Gastrocnemius medialis (tissue), 4 donors: ENCODE measurements at regions not wholly inside any gene's neighbourhood (a gene's known extent, or its start where the extent isn't known, plus 50 kb on each side); places are given as distances from the start of the nearest gene placed in this dataset.

Experiments used
- CTCF ChIP-seq, 5 experiments: fragments of 450-650 bp in 3 of 5; fragments of 200-600 bp in 2 of 5; sonication (generic) in 2 of 5; IDR thresholded peaks in 4 of 5; conservative IDR thresholded peaks in 1 of 5; 1 replicate in 4 of 5; 2 replicates in 1 of 5; pipeline ENCODE4 v1.5.1; 2016 to 2019; ENCODE audit warnings: antibody characterized with exemption in 5 of 5, mild to moderate bottlenecking in 3 of 5, moderate library complexity in 3 of 5
- POLR2A ChIP-seq, 2 donors: fragments of 450-650 bp; IDR thresholded peaks; one replicate each; pipeline ENCODE4 v1.6.1; 2017; ENCODE audit warnings: antibody characterized with exemption in 2 of 2, mild to moderate bottlenecking in 2 of 2, moderate library complexity in 2 of 2

- TF ChIP-seq POLR2A (IDR thresholded peaks at IDR 0.05) (no peak), CTCF (IDR thresholded peaks at IDR 0.05 in 4 of 5, conservative IDR thresholded peaks at IDR 0.05 in 1 of 5) (no peak)
These were observed 122.8 kb upstream of the DOCK10 start for GRCh38 chr2:225165052-225165451.
